ENCODE measurements at regions not wholly inside any gene's neighbourhood (a gene's known extent, or its start where the extent isn't known, plus 50 kb on each side); places are given as distances from the start of the nearest gene placed in this dataset.

DNA sequence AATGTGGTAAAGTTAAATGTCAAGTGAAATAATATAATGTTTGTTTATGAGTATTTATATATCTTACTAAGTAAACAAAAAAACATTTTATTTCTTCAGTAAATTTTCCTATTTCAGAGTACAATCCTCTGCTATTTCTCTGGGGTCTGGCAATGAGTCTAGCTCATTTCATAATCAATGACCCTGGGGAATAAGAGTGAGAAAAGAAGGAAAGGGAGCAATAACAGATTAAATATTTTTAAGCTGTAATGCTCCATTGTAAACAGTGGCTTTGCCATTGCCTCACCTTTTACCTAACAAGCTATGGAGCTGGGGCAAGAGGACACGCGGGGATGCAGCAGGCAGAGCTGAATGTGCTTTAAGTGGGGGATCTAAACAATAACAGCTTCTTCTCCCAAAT lies 1071.9 kb downstream of the FLRT2 start:
- TF ChIP-seq CTCF (IDR thresholded peaks at IDR 0.05; ENCODE audit: low read length) (no peak), EZH2 (optimal IDR thresholded peaks at IDR 0.05; ENCODE audit: low read depth, low read length) (no peak)
